ENCODE measurements at regions not wholly inside any gene's neighbourhood (a gene's known extent, or its start where the extent isn't known, plus 50 kb on each side); places are given as distances from the start of the nearest gene placed in this dataset.

GRCh38 chr6:90892271-90892670 is 305.4 kb upstream of the MAP3K7 start:
- TF ChIP-seq CTCF (conservative IDR thresholded peaks at IDR 0.05; ENCODE audit: low read depth, low read length) (no peak), EZH2 (IDR thresholded peaks at IDR 0.05; ENCODE audit: low read length, unreplicated experiment) (no peak), EZH2phosphoT487 (IDR thresholded peaks at IDR 0.05; ENCODE audit: borderline replicate concordance, low read length) (no peak)

Data from PC-3 (cell line).